BLaER1 treated with 17β-estradiol and CSF1 and Interleukin-3, amounts not matched to agents 10 nM and 100 nM (cell line): ENCODE measurements at regions not wholly inside any gene's neighbourhood (a gene's known extent, or its start where the extent isn't known, plus 50 kb on each side); places are given as distances from the start of the nearest gene placed in this dataset.
A peak's percentile ranks its signal among the peaks of the same experiment; 100 is the strongest.
"Not testable (repeated sequence)": the region's sequence is repeated elsewhere in the genome, so short reads cannot be mapped to it uniquely, and the experiment has no call there.

Experiments
- H3K27ac ChIP-seq, 11 experiments: shearing (Covaris generic); formaldehyde crosslinking; 2 replicates each; pipeline ENCODE4 v1.8.1; 2022
- H3K27me3 ChIP-seq, 11 experiments: shearing (Covaris generic); formaldehyde crosslinking; 2 replicates each; pipeline ENCODE4 v1.8.1; 2022
- H3K36me3 ChIP-seq, 11 experiments: shearing (Covaris generic); formaldehyde crosslinking; 2 replicates each; pipeline ENCODE4 v1.8.1; 2022
- H3K4me1 ChIP-seq, 10 experiments: shearing (Covaris generic); formaldehyde crosslinking; 2 replicates each; pipeline ENCODE4 v1.8.1; 2022
- H3K4me2 ChIP-seq, 11 experiments: shearing (Covaris generic); formaldehyde crosslinking; 2 replicates each; pipeline ENCODE4 v1.8.1; 2022
- H3K4me3 ChIP-seq, 10 experiments: shearing (Covaris generic); formaldehyde crosslinking; 2 replicates each; pipeline ENCODE4 v1.8.1; 2022
- H3K9ac ChIP-seq, 11 experiments: shearing (Covaris generic); formaldehyde crosslinking; 2 replicates each; pipeline ENCODE4 v1.8.1; 2022
- H3K9me3 ChIP-seq, 11 experiments: shearing (Covaris generic); formaldehyde crosslinking; replicated peaks in 1 of 11; 2 replicates each; pipeline ENCODE4 v1.8.1; 2022
- H4K20me1 ChIP-seq, 11 experiments: shearing (Covaris generic); formaldehyde crosslinking; 2 replicates each; pipeline ENCODE4 v1.8.1; 2022
- Cebpa-rat ChIP-seq, 11 experiments: shearing (Covaris generic); IDR thresholded peaks; 2 replicates each; pipeline ENCODE4 v1.8.1; 2022

DNA sequence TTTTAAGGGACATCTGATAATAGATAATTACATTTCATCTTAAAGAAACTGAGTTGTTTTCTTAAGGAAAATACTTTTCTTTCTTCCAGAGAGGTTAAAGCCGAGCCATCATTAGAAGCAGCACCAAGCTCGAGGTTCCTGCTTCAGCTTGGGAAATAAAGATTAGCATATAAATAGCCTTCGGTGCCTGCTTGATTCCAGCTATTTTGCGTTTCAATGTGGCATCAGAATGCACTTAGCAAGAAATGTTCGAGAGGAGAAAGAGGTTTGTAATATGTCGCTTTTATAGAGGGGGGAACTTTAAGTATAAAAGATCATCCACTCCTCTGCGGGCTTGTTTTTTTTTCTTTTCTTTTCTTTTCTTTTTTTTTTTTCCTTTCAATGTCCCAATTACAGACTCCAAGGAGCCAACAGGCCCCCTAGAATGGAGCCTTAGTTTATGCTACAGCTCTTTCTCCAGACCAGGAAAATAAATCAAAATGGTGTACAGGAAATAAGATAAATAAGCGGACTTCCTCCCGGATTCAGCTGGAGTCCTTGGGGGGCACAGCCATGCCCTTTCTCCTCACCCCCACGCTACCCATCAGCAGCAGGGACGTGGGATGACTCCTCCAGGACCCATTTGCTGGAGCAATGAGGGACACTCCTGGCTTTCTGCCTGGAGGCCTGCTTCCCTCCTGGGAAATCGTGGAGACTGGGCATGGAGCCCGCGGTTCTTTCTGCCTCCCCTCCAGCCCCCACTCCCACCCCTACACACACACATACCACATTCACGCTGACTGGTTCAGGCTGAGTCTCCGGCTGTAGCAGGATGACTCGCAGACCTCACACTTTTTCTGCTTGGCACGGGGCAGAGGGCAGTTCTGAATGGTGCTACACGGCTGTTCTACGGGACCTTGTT is 131.6 kb downstream of the RRAGC start:
- peak overlapping the region in 3 of 10 experiments; percentile 4 to 22 (median 17); a peak in 3 of 20 replicates for H3K4me3 ChIP-seq
- peak overlapping the region in 6 of 11 experiments; percentile 10 to 32 (median 20); a peak in 4 of 22 replicates for H3K9ac ChIP-seq
- H3K4me1 ChIP-seq = peaks cover 10 to 24% (median 21%) of the 10 kb centered on the region in 10 experiments
- no peak for TF ChIP-seq Cebpa-rat (IDR thresholded peaks at IDR 0.05)
- H4K20me1 ChIP-seq = no peaks in the 10 kb centered on the region
- peak overlapping the region in 5 of 11 experiments; percentile 14 to 55 (median 25); a peak in 6 of 22 replicates for H3K27ac ChIP-seq
- H3K4me2 ChIP-seq = peak overlapping the region; percentile 60 to 81 (median 74)
- H3K36me3 ChIP-seq = no peaks in the 10 kb centered on the region
- no peaks in the 10 kb centered on the region for H3K27me3 ChIP-seq
- H3K9me3 ChIP-seq = peaks cover 0 to 11% (median 5%) of the 10 kb centered on the region in 11 experiments; a peak in 4 of 22 replicates

DNA sequence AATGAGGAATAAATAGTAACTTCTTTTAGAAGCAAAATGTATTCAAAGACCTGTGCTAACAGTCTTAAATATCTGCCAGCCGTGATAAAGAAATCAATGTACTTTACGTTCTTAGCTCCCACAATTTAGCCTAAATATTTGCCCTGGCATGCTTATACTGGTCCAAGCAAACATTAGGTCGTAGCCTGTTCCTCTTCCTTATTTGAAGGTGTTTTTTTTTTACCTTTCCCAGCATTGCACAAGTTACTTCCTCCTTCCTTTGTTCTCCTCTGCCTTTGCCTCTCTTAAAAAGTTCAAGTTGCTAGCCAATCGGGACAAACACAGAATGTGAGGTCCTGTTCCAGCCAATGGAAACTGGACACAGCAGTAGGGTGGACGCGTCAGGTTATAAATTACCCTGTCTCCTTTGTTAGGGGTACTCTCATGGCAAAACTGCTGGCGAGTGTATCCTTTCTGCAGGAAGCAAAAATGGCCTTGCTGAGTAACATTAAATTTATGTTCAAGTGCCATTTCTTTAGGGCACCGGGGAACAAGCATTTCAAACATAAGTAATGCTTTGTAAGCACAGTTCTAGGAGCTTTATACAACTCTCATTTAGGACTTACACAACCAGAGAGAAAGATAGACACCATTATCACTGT is 134.1 kb downstream of the RRAGC start:
- H3K36me3 ChIP-seq, H4K20me1 ChIP-seq, H3K27ac ChIP-seq, H3K4me2 ChIP-seq, H3K9ac ChIP-seq, H3K4me3 ChIP-seq, H3K27me3 ChIP-seq: not testable (repeated sequence)
- Histone ChIP-seq H3K4me1 (peaks cover 10 to 24% (median 21%) of the 10 kb centered on the region in 10 experiments), H3K9me3 (peaks cover 0 to 11% (median 5%) of the 10 kb centered on the region in 11 experiments; a peak in 4 of 22 replicates)

GRCh38 chr1:38724160-38725131 is 135.1 kb downstream of the RRAGC start:
- Histone ChIP-seq H3K36me3 (no peaks in the 10 kb centered on the region), H3K27me3 (no peaks in the 10 kb centered on the region), H3K9ac (no peak overlapping the region), H3K9me3 (peaks cover 0 to 11% (median 5%) of the 10 kb centered on the region in 11 experiments; a peak in 4 of 22 replicates), H3K4me2 (no peak overlapping the region), H3K4me1 (peaks cover 10 to 20% (median 18%) of the 10 kb centered on the region in 10 experiments), H3K4me3 (no peak overlapping the region), H3K27ac (no peak overlapping the region), H4K20me1 (no peaks in the 10 kb centered on the region)
- no peak for TF ChIP-seq Cebpa-rat (IDR thresholded peaks at IDR 0.05)

- Histone ChIP-seq H3K9me3 (peaks cover 0 to 11% (median 7%) of the 10 kb centered on the region in 11 experiments; a peak in 5 of 22 replicates), H3K27ac (no peak overlapping the region), H3K36me3 (no peaks in the 10 kb centered on the region)
Measured at GRCh38 chr1:38721816-38722215, 137.8 kb downstream of the RRAGC start.

DNA sequence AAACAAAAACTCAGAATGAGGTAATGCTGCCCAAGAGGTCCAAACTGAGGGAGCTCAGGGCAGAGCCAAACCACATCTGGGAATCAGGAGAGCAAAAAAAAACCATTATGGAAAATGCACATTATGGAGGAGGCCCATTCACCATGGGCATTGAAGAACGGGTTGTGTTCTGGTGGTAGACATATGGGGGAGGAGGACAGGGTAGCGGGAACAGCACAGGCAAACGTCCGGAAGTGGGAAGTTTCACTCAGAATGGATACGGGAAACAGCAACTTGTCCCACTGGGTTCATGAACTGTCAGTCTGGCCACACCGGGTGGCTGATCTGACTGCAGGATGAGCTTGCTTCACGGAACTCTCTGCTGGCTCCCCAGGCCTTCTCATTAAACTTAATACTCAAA is 139.7 kb downstream of the RRAGC start:
- peaks cover 9 to 19% (median 14%) of the 10 kb centered on the region in 11 experiments; a peak in 15 of 22 replicates for H3K9me3 ChIP-seq
- no peak overlapping the region for H3K4me2 ChIP-seq
- H3K27ac ChIP-seq = no peak overlapping the region
- TF ChIP-seq Cebpa-rat (IDR thresholded peaks at IDR 0.05) = no peak
- H3K27me3 ChIP-seq = no peaks in the 10 kb centered on the region
- no peaks in the 10 kb centered on the region for H3K36me3 ChIP-seq
- no peaks in the 10 kb centered on the region for H4K20me1 ChIP-seq
- H3K9ac ChIP-seq = no peak overlapping the region
- no peak overlapping the region for H3K4me3 ChIP-seq
- no peaks in the 10 kb centered on the region for H3K4me1 ChIP-seq

More at GRCh38 chr1:38721816-38722215, 137.8 kb downstream of the RRAGC start:
- no peaks in the 10 kb centered on the region for H3K27me3 ChIP-seq
- no peaks in the 10 kb centered on the region for H3K4me1 ChIP-seq
- H3K9ac ChIP-seq = no peak overlapping the region
- no peak overlapping the region for H3K4me3 ChIP-seq
- no peak overlapping the region for H3K4me2 ChIP-seq
- no peak for TF ChIP-seq Cebpa-rat (IDR thresholded peaks at IDR 0.05)
- H4K20me1 ChIP-seq = no peaks in the 10 kb centered on the region

GRCh38 chr1:38718031-38718430 is 141.5 kb downstream of the RRAGC start:
- H3K27ac ChIP-seq = no peak overlapping the region
- H3K4me1 ChIP-seq = no peaks in the 10 kb centered on the region
- no peaks in the 10 kb centered on the region for H3K27me3 ChIP-seq
- peaks cover 9 to 19% (median 14%) of the 10 kb centered on the region in 11 experiments; a peak in 15 of 22 replicates for H3K9me3 ChIP-seq
- no peak overlapping the region for H3K4me2 ChIP-seq
- H3K9ac ChIP-seq = no peak overlapping the region
- no peak for TF ChIP-seq Cebpa-rat (IDR thresholded peaks at IDR 0.05)
- no peaks in the 10 kb centered on the region for H3K36me3 ChIP-seq
- no peaks in the 10 kb centered on the region for H4K20me1 ChIP-seq
- no peak overlapping the region for H3K4me3 ChIP-seq

DNA sequence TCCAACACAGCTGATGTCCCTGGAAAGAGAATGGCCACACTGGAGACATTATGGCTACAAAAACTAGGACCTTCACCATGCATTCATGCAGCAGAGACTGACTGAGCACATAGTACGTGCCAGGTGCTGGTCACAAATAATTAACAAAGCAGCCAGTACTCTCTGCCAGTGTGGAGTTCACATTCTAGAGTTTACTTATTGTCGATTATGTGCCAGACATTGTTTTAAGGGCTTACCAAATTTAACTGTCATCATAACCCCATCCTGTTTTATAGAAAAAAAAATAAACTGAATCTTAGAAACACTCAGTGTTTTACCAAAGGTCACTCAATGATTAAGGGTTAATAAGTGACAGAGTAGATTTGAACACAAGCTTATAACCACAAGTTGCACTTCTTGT is 143.3 kb downstream of the RRAGC start:
- Histone ChIP-seq H3K4me2 (no peak overlapping the region), H3K36me3 (no peaks in the 10 kb centered on the region), H4K20me1 (no peaks in the 10 kb centered on the region), H3K27ac (no peak overlapping the region), H3K9ac (no peak overlapping the region), H3K27me3 (no peaks in the 10 kb centered on the region), H3K4me1 (no peaks in the 10 kb centered on the region), H3K9me3 (peaks cover 10 to 30% (median 15%) of the 10 kb centered on the region in 11 experiments; a peak in 18 of 22 replicates), H3K4me3 (no peak overlapping the region)
- TF ChIP-seq Cebpa-rat (IDR thresholded peaks at IDR 0.05) = no peak

- no peak for TF ChIP-seq Cebpa-rat (IDR thresholded peaks at IDR 0.05)
- H3K9ac ChIP-seq = no peak overlapping the region
- H3K27ac ChIP-seq = no peak overlapping the region
- H4K20me1 ChIP-seq = no peaks in the 10 kb centered on the region
- H3K27me3 ChIP-seq = no peaks in the 10 kb centered on the region
- no peak overlapping the region for H3K4me3 ChIP-seq
- no peaks in the 10 kb centered on the region for H3K4me1 ChIP-seq
- H3K4me2 ChIP-seq = no peak overlapping the region
- H3K9me3 ChIP-seq = peaks cover 10 to 30% (median 15%) of the 10 kb centered on the region in 11 experiments; a peak in 18 of 22 replicates
- H3K36me3 ChIP-seq = no peaks in the 10 kb centered on the region
Measured at GRCh38 chr1:38715415-38715814, 144.2 kb downstream of the RRAGC start.
